ENCODE measurements at regions not wholly inside any gene's neighbourhood (a gene's known extent, or its start where the extent isn't known, plus 50 kb on each side); places are given as distances from the start of the nearest gene placed in this dataset.

DNA sequence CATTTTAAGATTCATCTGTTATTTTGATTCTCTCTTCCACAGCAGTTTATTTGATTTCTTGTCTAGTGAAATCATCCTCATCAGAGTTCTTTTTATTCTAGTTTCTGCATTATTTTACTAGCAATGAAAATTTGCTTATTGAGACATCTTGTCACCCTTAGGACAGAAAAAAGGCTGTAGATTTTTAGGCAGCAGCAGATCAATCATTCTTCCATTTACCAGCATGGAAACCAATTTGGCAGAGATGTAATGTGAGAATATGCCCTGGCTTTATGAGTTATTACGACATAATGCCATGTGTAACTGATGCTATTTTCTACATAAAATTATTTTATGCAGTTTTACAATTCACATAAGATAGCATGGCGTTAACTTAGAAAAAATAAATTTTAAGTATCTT is 688.6 kb upstream of the SLC10A2 start:
- DNase-seq = no peak

DNA sequence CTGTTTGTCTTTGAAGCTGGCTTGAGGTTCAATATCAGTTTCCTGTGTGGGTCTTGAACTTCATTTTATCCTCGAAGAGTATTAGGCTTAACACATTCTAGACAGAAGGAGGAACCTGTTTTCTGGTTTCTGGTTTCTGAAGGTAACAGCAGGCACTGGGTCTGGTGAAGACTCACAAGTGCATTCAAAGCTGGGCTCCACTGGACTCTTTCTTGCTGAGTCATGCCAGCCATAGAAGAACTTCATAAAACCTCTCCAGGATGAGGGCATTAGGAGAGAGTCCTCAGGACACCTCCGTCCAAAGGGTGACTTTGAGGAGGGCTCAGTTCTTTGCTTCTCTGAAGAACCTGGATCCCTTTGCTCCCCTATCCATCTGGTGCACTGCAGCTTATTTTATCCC is 668.6 kb upstream of the SLC10A2 start:
- DNase-seq = no peak

DNA sequence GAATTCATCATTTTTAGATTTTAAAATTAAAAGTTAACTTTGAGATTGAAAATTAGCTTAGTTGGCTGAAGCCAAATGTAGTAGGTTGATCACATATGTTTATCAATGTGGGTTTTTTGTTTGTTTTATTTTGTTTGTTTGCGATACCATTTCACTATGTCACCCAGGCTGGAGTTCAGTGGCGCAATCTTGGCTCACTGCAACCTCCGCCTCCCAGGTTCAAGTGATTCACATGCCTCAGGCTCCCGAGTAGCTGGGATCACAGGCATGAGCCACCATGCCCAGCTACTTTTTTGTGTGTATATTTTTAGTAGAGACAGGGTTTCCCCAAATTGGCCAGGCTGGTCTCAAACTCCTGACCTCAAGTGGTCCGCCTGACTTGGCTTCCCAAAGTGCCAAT is 665.7 kb upstream of the SLC10A2 start:
- no peak for DNase-seq

DNA sequence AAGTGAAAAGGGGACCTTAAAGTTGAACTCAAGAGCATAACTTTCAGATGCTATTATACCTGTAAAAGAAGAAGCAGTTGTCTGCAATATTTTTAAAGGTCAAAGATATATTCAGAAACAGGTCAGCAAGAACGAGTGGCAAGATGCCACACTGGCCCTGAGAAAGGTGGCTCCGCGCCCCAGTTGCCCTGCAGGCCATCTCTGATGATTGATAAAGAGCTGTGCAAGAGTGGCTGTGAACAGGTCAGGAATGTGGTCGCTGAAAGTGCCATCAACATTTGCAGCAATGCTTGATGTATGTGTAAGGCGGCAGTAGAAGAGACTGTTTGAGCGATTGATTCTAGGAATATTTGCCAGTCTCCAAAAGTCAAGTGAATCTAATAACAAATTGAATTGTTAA is 664.2 kb upstream of the SLC10A2 start:
- DNase-seq = no peak

DNA sequence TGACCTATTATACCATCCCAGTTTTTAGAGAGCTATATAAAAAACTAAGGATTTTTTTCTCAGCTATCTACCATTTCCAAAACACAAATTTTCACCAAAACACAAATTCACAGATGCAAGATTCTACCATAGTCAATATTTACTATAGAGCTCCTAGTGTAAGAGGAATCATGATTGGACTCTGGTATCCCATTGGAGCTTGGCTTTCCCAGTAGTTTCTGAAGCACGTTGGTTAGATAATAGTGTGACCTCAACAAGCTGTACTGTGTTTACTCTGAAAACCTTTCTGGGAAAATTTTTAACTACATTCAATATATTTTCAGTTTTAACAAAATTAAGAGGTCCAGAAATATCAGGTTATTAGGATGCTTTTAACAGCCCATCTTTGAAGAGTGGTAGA is 660.6 kb upstream of the SLC10A2 start:
- DNase-seq = no peak

DNA sequence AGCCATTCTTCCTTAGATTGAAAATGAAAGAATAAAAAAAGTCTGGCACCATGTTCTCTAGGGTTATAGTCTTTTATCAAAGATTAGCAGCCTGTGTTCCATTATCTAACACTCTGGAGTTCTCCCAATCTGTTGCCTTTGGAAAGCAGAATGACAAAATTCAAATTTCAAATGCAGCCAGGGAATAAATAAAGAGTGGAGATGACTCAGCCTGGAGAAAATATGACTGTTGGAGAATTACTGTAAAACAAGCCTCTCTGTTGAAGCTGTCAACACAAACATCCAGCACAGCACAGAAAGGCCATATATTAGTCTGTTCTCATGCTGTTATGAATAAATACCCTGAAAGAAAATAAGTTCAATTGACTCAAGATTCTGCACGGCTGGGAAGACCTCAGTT is 650.5 kb upstream of the SLC10A2 start:
- no peak for DNase-seq

DNA sequence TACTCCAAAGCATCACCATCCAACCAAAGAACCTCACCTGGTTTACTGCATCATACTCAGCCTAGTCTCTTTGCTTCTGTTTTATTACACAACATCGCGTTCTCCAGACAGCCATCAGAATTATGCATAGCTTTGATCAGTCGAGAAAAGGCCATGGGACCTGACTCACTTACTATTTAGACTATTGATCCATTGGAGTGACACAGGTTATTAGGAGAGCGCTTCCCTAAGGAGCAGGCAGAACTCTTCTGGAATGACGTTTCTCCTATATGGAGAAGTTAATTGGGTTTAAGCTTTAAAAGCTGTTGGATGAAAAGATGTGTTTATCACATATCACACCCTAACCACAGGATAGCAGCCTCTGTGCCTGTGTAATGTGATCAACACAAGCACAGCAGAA is 649.1 kb upstream of the SLC10A2 start:
- DNase-seq = no peak

DNA sequence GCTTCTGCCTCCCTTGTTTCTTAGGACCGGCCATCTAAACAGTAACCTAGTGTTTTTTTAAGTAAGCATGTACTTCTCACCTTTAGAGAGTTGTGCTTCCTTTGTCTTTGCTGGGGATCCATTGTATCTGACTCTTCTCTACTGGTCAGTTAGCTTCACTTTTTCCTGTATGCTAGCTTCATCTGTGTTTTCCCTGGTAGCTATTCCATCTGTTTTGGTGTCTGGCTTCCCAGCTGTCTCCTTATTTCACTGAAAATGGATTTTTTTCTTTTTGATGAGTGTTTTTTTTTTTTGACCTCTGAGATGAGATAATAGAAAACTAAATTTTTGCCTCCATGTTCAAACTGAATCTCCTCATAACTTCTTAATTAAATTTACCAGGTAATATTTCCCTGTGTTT is 637.0 kb upstream of the SLC10A2 start:
- no peak for DNase-seq

DNA sequence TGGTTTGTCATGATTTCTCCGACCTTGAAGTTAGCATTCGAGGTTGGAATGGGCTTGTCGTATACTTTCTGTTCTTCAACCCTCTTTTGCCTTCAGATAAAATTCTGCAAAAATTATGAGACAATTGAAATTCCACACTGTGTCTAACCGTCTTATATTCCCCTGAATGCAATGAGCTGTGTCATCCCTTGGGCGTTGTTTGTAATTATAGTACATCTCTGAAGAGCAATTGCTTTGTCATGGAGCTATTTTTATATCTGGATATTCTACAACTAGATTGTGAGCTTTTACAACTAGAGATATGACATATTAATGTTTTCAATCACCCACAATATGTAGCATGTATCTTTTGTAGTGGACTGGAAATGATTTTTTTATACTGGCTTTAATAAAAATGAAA is 631.8 kb upstream of the SLC10A2 start:
- DNase-seq = no peak

DNA sequence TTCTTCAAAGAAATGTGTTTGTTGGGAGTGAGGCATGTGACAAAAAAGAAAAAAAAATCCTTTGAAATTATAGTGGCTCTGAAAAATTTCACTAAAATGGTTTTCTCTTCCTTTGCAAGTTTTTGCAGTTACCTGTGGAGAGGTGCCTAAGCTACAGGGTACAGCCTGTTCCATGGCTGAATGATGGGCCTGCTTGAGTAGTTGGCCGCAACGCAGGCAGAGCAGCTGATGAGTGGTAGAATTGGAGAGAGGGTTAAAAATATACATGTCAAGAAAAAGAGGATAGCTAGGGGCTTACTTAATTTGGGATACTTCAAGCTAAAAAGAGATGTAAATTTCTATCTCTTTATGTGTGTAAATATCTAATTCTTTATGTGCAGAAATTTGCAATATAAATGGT is 629.1 kb upstream of the SLC10A2 start:
- DNase-seq = no peak

DNA sequence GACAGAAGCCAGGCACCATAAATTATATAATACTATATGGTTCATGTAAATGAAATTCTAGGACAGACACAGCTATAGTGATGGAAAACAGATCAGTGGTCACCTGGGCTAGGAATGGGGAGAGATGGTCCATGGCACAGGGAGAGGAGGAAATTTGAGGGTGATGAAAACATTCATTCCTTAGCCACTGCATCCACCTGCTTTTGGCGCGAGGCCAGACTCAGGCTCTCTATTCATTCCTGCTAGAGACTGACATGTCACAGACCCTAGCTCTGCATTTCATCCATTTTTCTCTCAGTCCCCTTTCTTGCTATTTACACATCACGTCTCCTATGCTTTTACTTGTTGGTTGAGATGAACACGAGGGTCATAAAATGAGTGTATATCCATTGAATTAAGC is 628.3 kb upstream of the SLC10A2 start:
- DNase-seq = peak; percentile 24

DNA sequence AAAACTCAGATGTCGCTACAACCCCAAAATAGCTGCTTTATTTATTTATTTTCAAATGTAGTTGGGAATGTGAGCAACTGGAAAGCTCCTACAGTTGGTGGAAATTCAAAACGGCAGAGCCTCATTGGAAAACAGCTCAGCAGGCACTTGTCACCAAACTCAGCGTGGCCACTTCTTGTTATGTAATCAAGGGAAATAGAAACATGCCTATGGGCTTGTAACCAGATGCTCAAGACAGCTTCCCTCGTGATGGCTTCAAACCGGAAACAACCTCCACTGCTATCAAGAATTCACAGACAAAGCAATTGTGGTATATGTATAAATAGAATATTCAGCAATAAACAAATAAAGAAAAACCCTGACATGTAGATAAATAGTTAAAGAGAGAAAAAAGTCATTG is 627.8 kb upstream of the SLC10A2 start:
- no peak for DNase-seq

DNA sequence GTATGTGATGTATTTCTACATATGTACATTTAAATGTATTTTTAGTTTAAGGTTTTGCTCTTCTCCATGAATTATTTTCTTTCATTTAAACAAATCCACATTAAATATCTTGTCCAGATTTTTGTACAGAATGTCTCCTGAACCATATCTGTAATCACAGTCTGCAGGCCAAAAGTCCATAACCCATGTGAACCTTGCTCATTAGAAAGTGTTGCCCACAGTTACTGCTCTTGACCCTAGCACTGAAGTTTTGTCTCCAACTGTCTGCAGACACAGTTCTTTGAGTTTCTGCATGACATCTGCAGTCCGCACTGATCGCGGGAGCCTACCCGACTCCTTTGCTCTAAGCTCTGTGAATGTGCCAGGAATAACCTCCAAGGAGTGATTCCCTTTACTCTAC is 626.2 kb upstream of the SLC10A2 start:
- DNase-seq = no peak

DNA sequence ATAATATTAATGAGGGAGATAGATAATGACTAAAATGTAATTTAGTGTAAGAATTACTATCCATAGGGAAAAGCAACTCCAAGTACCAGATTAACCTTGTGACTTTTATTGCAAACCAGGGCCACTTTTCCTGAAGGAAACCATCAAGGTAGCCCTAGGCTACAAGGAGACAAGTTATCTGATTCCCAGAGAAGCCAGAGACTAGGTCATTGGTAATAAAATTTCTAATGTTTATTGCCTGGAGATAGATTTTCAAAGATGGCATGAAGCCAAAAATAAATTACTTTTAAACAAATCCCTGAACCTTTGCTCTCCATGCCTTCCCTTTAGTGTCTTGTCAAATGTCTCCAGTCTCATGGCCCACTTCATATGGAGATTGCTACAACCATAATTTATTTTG is 610.1 kb upstream of the SLC10A2 start:
- no peak for DNase-seq

DNA sequence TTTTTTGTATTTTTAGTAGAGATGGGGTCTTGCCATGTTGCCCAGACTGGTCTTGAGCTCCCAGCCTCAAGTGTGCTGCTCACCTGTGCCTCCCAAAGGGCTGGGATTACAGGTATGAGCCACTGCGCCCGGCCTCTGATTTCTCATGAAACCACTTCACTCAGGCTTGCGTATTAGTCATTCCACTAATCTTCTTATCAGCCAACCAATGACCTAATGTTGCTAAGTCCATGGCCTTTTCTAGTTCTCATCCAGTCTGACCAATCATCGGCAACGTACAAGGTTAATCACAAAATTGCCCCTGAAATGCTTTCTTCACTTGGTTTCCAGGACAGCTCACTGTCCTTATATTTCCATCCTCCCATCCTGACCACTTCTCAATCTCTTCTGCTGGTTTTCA is 605.3 kb upstream of the SLC10A2 start:
- no peak for DNase-seq

DNA sequence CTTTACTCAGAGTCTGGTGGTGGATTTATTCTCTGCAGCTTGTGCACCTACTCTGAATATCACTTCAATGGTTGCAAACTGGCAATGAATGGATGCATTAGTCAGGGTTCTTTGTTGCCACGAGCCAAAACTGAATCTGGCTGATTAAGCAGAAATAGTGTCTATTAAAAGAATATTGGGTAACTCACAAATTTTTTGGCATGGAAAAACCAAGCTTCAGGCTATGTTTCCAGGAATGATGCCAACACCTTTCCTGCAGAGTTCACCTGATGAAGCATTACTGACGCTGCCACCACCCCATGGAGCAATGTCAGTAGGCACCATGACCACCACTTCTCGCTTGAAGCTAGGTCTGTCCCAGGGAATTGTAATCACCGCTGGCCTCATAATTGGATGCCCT is 597.8 kb upstream of the SLC10A2 start:
- DNase-seq = no peak

DNA sequence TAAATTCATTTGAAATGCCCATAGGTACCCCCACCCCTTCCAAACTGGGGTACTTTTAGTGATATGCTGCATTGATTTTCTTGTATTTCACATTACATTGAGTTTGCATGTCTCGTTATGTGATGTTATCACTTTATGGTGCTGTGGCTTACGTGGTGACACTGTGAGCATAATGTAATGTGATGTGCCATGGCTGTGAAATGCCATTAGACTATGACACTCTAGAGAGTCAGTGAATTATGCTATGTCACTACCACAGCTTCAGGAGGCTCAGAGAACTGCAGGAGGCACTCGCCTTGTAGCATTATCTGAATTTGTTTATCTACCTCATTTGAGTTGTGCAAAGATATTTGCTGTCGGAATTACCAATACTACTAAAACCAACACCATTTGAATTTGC is 590.1 kb upstream of the SLC10A2 start:
- no peak for DNase-seq

DNA sequence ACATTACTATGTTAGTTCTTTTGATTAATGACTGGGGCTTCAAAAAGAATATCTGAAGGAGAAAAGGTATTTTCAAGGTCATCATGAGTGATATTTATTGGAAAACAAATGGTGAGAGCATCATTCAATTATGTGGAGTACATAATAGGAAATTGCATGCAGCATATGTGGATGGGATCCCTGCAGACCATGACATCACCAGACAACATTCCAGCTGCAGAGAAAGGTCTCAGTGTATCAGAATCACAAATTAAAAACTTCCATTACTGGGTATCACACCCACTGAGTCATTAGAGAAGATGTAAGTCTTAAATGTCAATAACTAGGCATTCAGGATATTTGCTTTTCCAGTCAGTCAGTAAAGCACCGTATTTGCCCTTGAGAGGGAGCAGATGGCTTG is 574.4 kb upstream of the SLC10A2 start:
- peak; percentile 5 for DNase-seq

DNA sequence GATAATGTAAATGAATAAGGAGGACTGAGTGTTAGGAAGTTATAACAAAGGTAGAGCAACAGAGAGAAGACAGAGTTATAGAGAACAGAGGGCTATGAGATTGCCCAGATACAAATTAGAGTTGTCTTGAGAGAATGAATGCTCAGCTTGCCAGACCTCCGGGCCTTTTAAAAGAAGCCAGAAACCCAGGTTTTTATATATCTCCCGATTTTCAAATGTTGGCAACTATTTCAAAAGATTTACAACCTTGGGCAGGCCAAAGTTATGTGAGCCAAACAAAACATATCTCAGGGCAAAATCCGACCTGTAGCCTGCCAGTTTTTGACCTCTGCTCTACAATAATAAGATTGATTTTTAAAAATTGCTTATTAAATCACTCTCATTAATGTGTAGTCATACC is 573.1 kb upstream of the SLC10A2 start:
- no peak for DNase-seq

DNA sequence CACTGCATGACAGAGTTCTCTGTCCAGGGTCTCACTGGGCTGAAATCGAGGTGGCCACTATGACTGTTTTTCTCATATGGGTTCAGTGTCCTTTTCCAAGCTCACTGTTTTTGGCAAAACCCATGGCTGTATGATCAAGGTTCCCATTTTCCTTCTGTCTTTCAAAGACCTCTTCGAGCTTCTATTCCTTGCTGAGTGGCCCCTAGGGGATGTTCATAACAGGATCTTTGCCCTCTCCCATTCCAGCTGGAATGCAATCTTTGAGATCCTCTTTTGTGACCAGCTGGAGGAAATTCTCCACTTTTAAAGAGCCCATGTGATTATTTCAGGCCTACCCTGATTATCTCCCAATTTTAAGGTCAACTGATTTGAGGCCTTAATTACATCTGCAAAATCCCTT is 572.5 kb upstream of the SLC10A2 start:
- DNase-seq = no peak

DNA sequence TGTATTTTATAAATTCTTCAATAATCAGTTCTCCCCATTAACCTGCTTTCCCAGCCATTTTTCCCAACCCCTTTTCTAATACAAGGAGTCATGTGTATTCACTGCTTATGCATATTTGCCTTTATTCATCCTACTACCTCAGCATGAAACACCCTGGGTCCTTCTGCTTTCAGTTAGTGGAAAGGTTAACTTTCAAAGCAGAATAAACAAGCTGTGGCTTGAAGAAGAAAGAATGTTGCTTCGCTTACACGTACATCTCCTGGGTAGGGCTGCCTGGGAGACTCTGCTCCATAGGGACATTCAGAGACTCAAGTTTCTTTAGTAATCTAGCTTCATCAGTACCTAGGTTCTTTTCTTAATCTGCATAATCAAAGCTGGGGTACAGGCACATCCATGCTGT is 567.8 kb upstream of the SLC10A2 start:
- no peak for DNase-seq

DNA sequence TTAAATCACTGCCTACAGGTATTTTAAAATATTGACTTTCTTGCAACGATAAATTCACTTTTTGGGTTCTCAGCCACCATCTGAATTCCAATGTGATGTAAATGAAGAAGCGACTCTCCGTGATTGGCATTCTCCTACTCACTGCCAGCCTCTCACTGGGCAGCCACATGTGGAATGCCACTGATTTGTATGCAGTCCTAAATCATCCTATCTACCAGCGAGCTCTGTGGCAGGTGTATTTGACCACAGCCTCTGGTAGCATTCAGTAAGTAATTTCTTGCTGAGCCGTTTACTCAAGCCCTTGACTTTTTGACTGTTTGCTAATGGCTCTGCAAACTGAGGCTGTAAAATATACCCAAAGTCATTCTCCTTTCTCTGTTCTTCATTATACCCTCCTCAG is 559.0 kb upstream of the SLC10A2 start:
- DNase-seq = no peak

DNA sequence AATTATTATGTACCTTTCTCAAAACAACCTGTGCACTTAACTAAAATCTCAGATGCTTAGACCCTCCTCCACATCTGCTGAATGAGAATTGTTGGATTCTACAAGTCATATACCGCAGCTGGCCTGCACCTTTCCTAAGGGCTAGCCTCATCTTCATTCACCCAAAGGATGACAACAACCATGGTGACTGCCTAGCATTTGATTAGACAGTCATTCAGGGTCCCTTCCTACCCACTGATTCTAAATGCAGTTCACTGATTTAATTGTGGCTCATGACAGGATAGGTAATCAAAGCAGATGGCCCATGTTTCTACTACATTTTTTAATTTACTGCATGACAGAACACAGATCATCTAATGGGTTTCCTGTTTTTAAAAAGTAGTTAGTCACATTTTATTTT is 551.9 kb upstream of the SLC10A2 start:
- no peak for DNase-seq

DNA sequence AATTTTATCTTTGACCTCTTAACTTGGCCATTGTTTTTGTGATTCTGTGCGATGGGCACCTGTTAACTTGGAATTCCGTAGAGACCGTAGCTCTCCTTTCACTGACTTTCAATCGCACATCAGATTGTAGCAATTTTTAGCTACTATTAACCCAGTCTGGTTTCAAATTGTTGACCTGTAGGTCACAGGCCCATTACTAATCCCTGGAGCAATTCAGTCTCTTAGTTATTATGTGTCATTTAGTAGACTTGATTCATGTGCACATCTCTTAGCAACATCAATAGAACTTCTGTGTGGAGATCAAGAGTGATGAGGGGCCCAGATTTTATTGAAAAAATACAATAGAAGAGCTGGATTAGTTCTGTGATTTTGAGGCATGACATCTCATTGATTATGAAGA is 549.6 kb upstream of the SLC10A2 start:
- no peak for DNase-seq

DNA sequence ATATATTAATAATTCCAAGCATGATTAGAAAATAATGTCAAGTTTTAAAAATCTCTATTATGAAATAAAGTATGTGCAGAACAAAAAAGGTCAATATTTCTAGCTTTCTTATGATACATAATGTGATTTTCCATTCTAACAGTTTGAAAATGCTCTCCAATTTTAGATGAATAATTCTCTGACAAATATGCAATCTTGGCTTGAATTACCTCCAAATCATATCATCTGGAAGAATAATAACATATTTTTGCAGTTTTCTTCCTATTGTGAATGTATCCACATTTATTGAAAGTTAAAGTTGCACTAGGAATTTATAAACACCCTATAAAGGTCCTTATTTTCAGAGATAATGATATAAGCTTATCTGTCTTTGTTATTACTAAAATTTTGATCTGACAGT is 548.5 kb upstream of the SLC10A2 start:
- no peak for DNase-seq

DNA sequence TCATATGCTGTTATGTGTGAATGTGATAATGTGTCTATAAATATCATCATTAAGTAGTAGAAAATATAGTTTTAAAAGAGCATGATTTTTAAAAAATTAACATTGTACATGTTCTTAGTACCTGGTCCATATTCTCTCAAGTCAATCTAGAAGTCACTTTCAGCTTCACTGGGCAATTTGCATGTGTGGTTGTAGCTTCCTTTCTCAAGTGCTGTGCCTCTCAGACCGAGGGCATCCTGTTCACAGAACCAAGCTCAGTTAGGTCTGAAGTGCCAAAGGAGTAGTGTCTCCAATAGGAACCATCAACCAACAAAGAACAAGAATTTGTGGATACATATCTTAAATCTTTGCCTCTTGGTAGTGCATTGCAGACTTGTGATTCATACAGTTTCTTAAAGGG is 541.8 kb upstream of the SLC10A2 start:
- DNase-seq = no peak

Data from NCI-H345 (cell line).